ENCODE measurements at regions not wholly inside any gene's neighbourhood (a gene's known extent, or its start where the extent isn't known, plus 50 kb on each side); places are given as distances from the start of the nearest gene placed in this dataset.

DNA sequence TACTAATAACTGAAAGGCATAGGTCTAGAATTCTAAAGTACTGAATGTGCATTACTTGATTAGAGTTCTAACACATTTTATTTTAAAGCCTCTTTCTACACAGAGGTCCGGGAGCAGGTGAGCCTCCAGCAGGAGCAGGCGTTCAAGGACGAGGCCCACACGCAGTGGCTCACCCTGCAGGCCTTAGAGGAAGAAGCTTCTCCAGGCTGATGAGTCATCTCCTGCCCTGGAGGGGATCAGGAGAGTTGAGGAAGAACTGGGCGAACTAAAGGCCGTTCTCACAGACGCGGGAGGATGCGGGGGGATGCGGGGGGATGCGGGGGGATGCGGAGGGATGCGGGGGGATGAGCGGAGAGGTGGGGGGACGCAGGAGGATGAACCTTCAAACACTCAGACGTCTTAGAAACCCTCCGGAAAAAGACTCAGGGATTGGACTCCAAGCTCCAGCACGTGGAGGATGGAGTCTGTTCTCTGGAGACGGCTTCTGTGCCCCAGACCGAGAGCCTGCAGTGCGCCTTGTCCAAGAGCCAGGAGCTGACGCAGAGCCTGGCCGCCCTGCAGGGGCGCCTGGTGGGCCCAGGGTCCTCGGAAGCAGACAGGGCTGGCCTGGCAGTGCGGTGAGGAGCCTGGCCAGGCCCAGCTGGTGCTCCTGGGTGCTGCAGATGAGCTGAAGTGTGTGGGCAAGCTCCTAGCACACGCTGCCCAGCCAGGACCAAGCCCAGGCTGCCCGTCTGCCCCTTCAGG lies 433.7 kb upstream of the TPK1 start:
- no peak overlapping the region for H3K27ac Mint-ChIP-seq
- H3K36me3 Mint-ChIP-seq (ENCODE audit: low read depth), result no peaks in the 10 kb centered on the region
- no peak for DNase-seq
- H3K27me3 Mint-ChIP-seq (ENCODE audit: insufficient read depth), result no peaks in the 10 kb centered on the region; the same call in 1 of the 2 replicates
- H3K4me1 Mint-ChIP-seq (ENCODE audit: low read depth), result no peaks in the 10 kb centered on the region
- TF ChIP-seq, protein P1, sequence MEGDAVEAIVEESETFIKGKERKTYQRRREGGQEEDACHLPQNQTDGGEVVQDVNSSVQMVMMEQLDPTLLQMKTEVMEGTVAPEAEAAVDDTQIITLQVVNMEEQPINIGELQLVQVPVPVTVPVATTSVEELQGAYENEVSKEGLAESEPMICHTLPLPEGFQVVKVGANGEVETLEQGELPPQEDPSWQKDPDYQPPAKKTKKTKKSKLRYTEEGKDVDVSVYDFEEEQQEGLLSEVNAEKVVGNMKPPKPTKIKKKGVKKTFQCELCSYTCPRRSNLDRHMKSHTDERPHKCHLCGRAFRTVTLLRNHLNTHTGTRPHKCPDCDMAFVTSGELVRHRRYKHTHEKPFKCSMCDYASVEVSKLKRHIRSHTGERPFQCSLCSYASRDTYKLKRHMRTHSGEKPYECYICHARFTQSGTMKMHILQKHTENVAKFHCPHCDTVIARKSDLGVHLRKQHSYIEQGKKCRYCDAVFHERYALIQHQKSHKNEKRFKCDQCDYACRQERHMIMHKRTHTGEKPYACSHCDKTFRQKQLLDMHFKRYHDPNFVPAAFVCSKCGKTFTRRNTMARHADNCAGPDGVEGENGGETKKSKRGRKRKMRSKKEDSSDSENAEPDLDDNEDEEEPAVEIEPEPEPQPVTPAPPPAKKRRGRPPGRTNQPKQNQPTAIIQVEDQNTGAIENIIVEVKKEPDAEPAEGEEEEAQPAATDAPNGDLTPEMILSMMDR (IDR thresholded peaks at IDR 0.05), result no peak
- no peak overlapping the region for H3K4me3 Mint-ChIP-seq
- peaks cover 46% of the 10 kb centered on the region for H3K9me3 Mint-ChIP-seq

DNA sequence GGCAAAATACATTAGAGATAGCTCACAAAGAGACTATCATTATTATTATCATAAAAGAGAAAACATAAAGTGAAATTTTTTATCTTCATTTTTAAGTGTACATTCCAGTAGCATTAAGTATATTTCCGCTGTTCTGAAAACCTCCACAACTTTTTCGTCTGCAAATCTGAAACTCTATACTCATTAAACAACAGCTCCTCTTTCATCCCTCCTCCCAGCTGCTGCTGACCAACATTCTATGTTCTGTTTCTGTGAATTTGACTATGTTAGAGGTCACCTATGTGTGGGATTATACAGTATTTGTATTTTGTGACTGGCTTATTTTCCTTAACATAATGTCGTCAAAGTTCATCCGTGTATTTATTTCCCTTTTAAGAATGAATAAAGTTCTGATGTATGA lies 429.3 kb upstream of the TPK1 start:
- Mint-ChIP-seq H3K27me3 (ENCODE audit: insufficient read depth) (no peaks in the 10 kb centered on the region; the same call in 1 of the 2 replicates), H3K4me1 (ENCODE audit: low read depth) (no peaks in the 10 kb centered on the region), H3K36me3 (ENCODE audit: low read depth) (no peaks in the 10 kb centered on the region), H3K9me3 (peaks cover 44% of the 10 kb centered on the region), H3K4me3 (no peak overlapping the region), H3K27ac (no peak overlapping the region)
- no peak for DNase-seq
- TF ChIP-seq, protein P1 (IDR thresholded peaks at IDR 0.05), result no peak

DNA sequence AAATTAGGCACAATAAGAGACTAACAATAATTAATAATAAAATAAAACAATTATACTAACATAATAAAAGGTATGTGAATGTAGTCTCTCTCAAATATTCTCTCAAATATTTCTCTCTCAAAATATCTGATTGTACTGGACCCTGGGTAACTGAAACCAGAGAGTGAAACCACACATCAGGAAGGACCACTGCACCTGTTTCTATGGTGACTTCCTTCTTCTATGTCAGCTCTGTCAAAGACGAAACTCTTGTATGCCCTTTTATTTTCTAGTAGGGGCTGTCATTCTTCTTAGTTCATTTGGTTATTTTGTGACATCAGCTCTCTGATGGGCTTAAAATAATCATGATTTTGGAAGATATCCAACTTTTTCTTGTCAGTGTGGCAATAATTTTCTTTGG lies 428.0 kb upstream of the TPK1 start:
- Mint-ChIP-seq H3K4me1 (ENCODE audit: low read depth) (no peaks in the 10 kb centered on the region), H3K4me3 (no peak overlapping the region), H3K36me3 (ENCODE audit: low read depth) (no peaks in the 10 kb centered on the region), H3K27me3 (ENCODE audit: insufficient read depth) (no peaks in the 10 kb centered on the region; the same call in 1 of the 2 replicates), H3K9me3 (peaks cover 45% of the 10 kb centered on the region), H3K27ac (no peak overlapping the region)
- no peak for DNase-seq
- TF ChIP-seq, protein P1 (IDR thresholded peaks at IDR 0.05), result no peak

DNA sequence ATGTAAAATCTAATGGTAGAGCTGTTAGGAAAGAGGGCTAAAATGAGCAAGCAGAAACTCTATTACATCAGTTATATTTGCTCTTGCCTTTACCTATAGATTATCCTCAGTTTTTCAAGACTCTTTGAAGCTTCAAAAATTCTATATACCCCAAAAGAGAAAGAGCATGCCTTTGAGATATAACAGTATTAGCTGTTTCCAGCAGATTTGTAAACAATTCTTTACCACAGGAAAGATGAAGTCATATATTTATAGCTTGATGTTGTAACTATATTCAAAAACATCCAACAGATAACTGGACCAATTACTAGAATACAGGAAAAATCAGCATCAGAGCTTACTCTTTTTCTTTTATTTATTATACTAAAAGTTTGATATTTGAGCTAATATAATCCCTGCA lies 416.2 kb upstream of the TPK1 start:
- DNase-seq, result no peak
- H3K27me3 Mint-ChIP-seq (ENCODE audit: insufficient read depth), result no peaks in the 10 kb centered on the region
- H3K4me1 Mint-ChIP-seq (ENCODE audit: low read depth), result no peaks in the 10 kb centered on the region
- H3K36me3 Mint-ChIP-seq (ENCODE audit: low read depth), result no peaks in the 10 kb centered on the region
- peaks cover 49% of the 10 kb centered on the region for H3K9me3 Mint-ChIP-seq
- H3K4me3 Mint-ChIP-seq, result no peak overlapping the region
- TF ChIP-seq, protein P1 (IDR thresholded peaks at IDR 0.05), result no peak
- H3K27ac Mint-ChIP-seq, result no peak overlapping the region

DNA sequence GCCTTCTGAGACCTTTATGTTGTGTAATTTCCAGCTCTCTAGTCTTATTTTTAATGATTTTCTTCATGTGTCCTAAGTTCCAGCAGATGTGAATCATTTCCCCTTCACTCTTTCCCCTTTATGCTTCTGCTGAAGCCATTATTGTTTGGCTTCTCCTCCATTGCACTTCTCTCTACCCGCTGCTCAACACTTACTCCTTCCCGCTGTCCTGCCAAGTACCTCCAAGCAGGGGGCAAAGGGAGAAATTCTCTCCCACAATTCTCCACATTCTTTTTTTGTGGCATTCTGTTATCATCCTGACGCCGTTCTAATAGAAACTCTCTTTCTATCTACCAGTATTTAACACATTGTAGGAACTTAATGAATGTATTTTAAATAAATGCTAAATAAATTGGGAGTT lies 388.9 kb upstream of the TPK1 start:
- no peak for DNase-seq
- Mint-ChIP-seq H3K9me3 (peaks cover 38% of the 10 kb centered on the region), H3K27me3 (ENCODE audit: insufficient read depth) (no peaks in the 10 kb centered on the region), H3K36me3 (ENCODE audit: low read depth) (no peaks in the 10 kb centered on the region), H3K27ac (no peak overlapping the region), H3K4me3 (no peak overlapping the region), H3K4me1 (ENCODE audit: low read depth) (no peaks in the 10 kb centered on the region)
- TF ChIP-seq, protein P1 (IDR thresholded peaks at IDR 0.05), result no peak

All from HFFc6 (cell line).